IMR-90 (cell line): ENCODE measurements at regions not wholly inside any gene's neighbourhood (a gene's known extent, or its start where the extent isn't known, plus 50 kb on each side); places are given as distances from the start of the nearest gene placed in this dataset.

ENCODE experiments used
- ATAC-seq: fragments of 200-7000 bp; cut with Tn5 transposase; 2 replicates; pipeline ENCODE4 v1.9.1; 2020; ENCODE audit warnings: low read depth, mild to moderate bottlenecking, moderate library complexity
- BruUV-seq: library from RNA; stranded (reverse); fragments of 400-500 nt; replicated peaks from 2 replicates; lab custom pipeline; 2021; lab: Mats Ljungman, UMichigan
- CTCF ChIA-PET: fragments of 300-600 bp; formaldehyde crosslinking; extraction: SDS; loops from one replicate; lab custom pipeline; 2021; ENCODE audit warnings: antibody characterized with exemption; lab: Yijun Ruan, JAX
- POLR2A ChIA-PET: fragments of 300-600 bp; sonication (Branson Sonifier 250); formaldehyde crosslinking; loops from one replicate; lab custom pipeline; 2022; ENCODE audit warnings: antibody characterized with exemption; ENCODE audit not compliant: unreplicated experiment; lab: Charles Lee
- DNase-seq: peaks from one replicate; pipeline ENCODE4 v3.0.0; 2013
- H2AFZ ChIP-seq: replicated peaks from 2 replicates; pipeline ENCODE3; 2013; ENCODE audit warnings: low read length, mild to moderate bottlenecking; ENCODE audit not compliant: poor library complexity
- H2AK5ac ChIP-seq: 2 replicates; pipeline ENCODE4 v1.6.1; 2013; ENCODE audit warnings: low read depth, low read length, inconsistent platforms
- H2AK9ac ChIP-seq: replicated peaks from 2 replicates; pipeline ENCODE3; 2013; ENCODE audit warnings: mild to moderate bottlenecking, low read depth, low read length, moderate library complexity; ENCODE audit not compliant: poor library complexity
- H2BK120ac ChIP-seq: 2 replicates; pipeline ENCODE4 v1.6.1; 2013; ENCODE audit warnings: low read depth, low read length, inconsistent platforms
- H2BK15ac ChIP-seq: 3 replicates; pipeline ENCODE4 v1.6.1; 2013; ENCODE audit warnings: low read depth, low read length, inconsistent platforms
- H2BK20ac ChIP-seq: 2 replicates; pipeline ENCODE4 v1.6.1; 2013; ENCODE audit warnings: low read depth, mild to moderate bottlenecking, inconsistent platforms, low read length, moderate library complexity
- H2BK5ac ChIP-seq: 2 replicates; pipeline ENCODE4 v1.6.1; 2013; ENCODE audit warnings: mild to moderate bottlenecking, low read depth, low read length, inconsistent platforms; ENCODE audit not compliant: poor library complexity, severe bottlenecking
- H3K14ac ChIP-seq: replicated peaks from 2 replicates; pipeline ENCODE4 v1.6.1; 2013; ENCODE audit warnings: low read depth, low read length, inconsistent platforms
- H3K18ac ChIP-seq: 2 replicates; pipeline ENCODE4 v1.6.1; 2013; ENCODE audit warnings: low read depth, low read length, control low read depth
- H3K23ac ChIP-seq: 2 replicates; pipeline ENCODE4 v1.6.1; 2013; ENCODE audit warnings: low read depth, low read length, inconsistent platforms
- H3K27ac ChIP-seq: 2 replicates; pipeline ENCODE4 v1.5.1; 2013; ENCODE audit warnings: mild to moderate bottlenecking, control low read depth, low read length; ENCODE audit not compliant: insufficient read depth
- H3K27me3 ChIP-seq: 2 replicates; pipeline ENCODE4 v1.6.1; 2013; ENCODE audit warnings: low read length; ENCODE audit not compliant: control insufficient read depth, insufficient read depth
- H3K36me3 ChIP-seq: 2 replicates; pipeline ENCODE4 v1.6.1; 2013; ENCODE audit warnings: low read length, mixed read lengths; ENCODE audit not compliant: control insufficient read depth, insufficient read depth
- H3K4ac ChIP-seq: 2 replicates; pipeline ENCODE4 v1.6.1; 2013; ENCODE audit warnings: low read depth, low read length, inconsistent platforms
- H3K4me1 ChIP-seq: 2 replicates; pipeline ENCODE4 v1.6.1; 2013; ENCODE audit warnings: low read length, mixed read lengths; ENCODE audit not compliant: control insufficient read depth, insufficient read depth
- H3K4me2 ChIP-seq: 2 replicates; pipeline ENCODE4 v1.6.1; 2013; ENCODE audit warnings: low read depth, mild to moderate bottlenecking, control low read depth, low read length, moderate library complexity
- H3K4me3 ChIP-seq: 2 replicates; pipeline ENCODE4 v1.5.1; 2013; ENCODE audit warnings: low read depth, mild to moderate bottlenecking, control low read depth, low read length, moderate library complexity; ENCODE audit not compliant: insufficient read depth
- H3K56ac ChIP-seq: 2 replicates; pipeline ENCODE4 v1.6.1; 2013; ENCODE audit warnings: low read length, inconsistent platforms; ENCODE audit not compliant: insufficient read depth; ENCODE audit errors: extremely low read depth
- H3K79me1 ChIP-seq, 2 experiments: 2 replicates each; pipeline ENCODE4 v1.6.1; 2013; ENCODE audit warnings: low read length in 2 of 2, inconsistent platforms in 1 of 2, low read depth in 1 of 2
- H3K9ac ChIP-seq: 2 replicates; pipeline ENCODE4 v1.6.1; 2013; ENCODE audit warnings: low read depth, low read length, control low read depth
- H3K9me1 ChIP-seq: 2 replicates; pipeline ENCODE4 v1.6.1; 2013; ENCODE audit warnings: low read length, inconsistent platforms; ENCODE audit not compliant: insufficient read depth
- H3K9me3 ChIP-seq: 2 replicates; pipeline ENCODE4 v1.6.1; 2013; ENCODE audit warnings: low read length; ENCODE audit not compliant: control insufficient read depth, insufficient read depth
- H4K20me1 ChIP-seq: 2 replicates; pipeline ENCODE4 v1.6.1; 2013; ENCODE audit warnings: low read length, inconsistent platforms; ENCODE audit not compliant: insufficient read depth
- H4K5ac ChIP-seq: 2 replicates; pipeline ENCODE4 v1.6.1; 2013; ENCODE audit warnings: mild to moderate bottlenecking, low read depth, low read length, control low read depth
- H4K8ac ChIP-seq, 2 experiments: 2 replicates each; pipeline ENCODE4 v1.6.1; 2013; ENCODE audit warnings: low read depth in 2 of 2, low read length in 2 of 2, control low read depth in 1 of 2, inconsistent platforms in 1 of 2
- H4K91ac ChIP-seq: 2 replicates; pipeline ENCODE4 v1.6.1; 2013; ENCODE audit warnings: low read depth, low read length, inconsistent platforms; ENCODE audit not compliant: insufficient read depth
- BHLHE40 ChIP-seq: fragments of 150-350 bp; IDR thresholded peaks from 2 replicates; pipeline ENCODE4 v1.6.1; 2016; ENCODE audit warnings: mild to moderate bottlenecking, low read depth, low read length
- CEBPB ChIP-seq: IDR thresholded peaks from 2 replicates; pipeline ENCODE4 v1.6.1; 2012; ENCODE audit warnings: low read depth, low read length, improper control_type of control experiment
- CHD1 ChIP-seq: IDR thresholded peaks from 2 replicates; pipeline ENCODE4 v1.6.1; 2012; ENCODE audit warnings: low read depth, low read length, improper control_type of control experiment
- CTCF ChIP-seq: conservative IDR thresholded peaks from 2 replicates; pipeline ENCODE4 v1.5.1; 2012; ENCODE audit warnings: mild to moderate bottlenecking, low read depth, low read length, improper control_type of control experiment
- ELK1 ChIP-seq: fragments of 150-350 bp; IDR thresholded peaks from 2 replicates; pipeline ENCODE4 v1.6.1; 2016; ENCODE audit warnings: low read depth, mild to moderate bottlenecking, low read length, moderate library complexity, borderline replicate concordance
- FOS ChIP-seq: fragments of 150-350 bp; IDR thresholded peaks from 2 replicates; pipeline ENCODE4 v1.6.1; 2016; ENCODE audit warnings: low read depth, low read length
- MAFK ChIP-seq: IDR thresholded peaks from 2 replicates; pipeline ENCODE4 v1.6.1; 2012; ENCODE audit warnings: low read depth, low read length, improper control_type of control experiment
- MAZ ChIP-seq: IDR thresholded peaks from 2 replicates; pipeline ENCODE4 v1.6.1; 2012; ENCODE audit warnings: low read depth, mild to moderate bottlenecking, low read length, improper control_type of control experiment, moderate library complexity, borderline replicate concordance
- MXI1 ChIP-seq: IDR thresholded peaks from 2 replicates; pipeline ENCODE4 v1.6.1; 2012; ENCODE audit warnings: low read depth, mild to moderate bottlenecking, low read length, moderate library complexity, borderline replicate concordance
- RAD21 ChIP-seq: IDR thresholded peaks from 2 replicates; pipeline ENCODE4 v1.6.1; 2012; ENCODE audit warnings: low read length, improper control_type of control experiment
- RCOR1 ChIP-seq: IDR thresholded peaks from 2 replicates; pipeline ENCODE4 v1.6.1; 2012; ENCODE audit warnings: mild to moderate bottlenecking, low read length, improper control_type of control experiment; ENCODE audit not compliant: insufficient replicate concordance
- RFX5 ChIP-seq: IDR thresholded peaks from 2 replicates; pipeline ENCODE4 v1.8.0; 2012; ENCODE audit warnings: low read depth, mild to moderate bottlenecking, low read length, moderate library complexity
- USF2 ChIP-seq: fragments of 150-350 bp; IDR thresholded peaks from 2 replicates; pipeline ENCODE4 v1.6.1; 2017; ENCODE audit warnings: mild to moderate bottlenecking, antibody characterized with exemption, low read length, low read depth
- WGBS, 2 experiments: methylation state at CpG; one replicate each; pipeline versions ENCODE4 v1.1.5 to v1.1.7; 2013; ENCODE audit warnings: missing lambda C conversion rate in 2 of 2; ENCODE audit not compliant: insufficient read length in 1 of 2; ENCODE audit errors: extremely low coverage in 2 of 2; 5-methylcytosine and 5-hydroxymethylcytosine counted together
- dilution Hi-C: fragments of 300-500 bp; cut with HindIII; formaldehyde crosslinking; loops from one replicate; pipeline ENCODE4 v1.14.3; 2018; ENCODE audit warnings: low sequenced_read_pairs; ENCODE audit not compliant: unreplicated experiment
- in situ Hi-C: fragments of 300-500 bp; cut with MboI; formaldehyde crosslinking; loops from 3 replicates; pipeline ENCODE4 v1.14.3; 2019; ENCODE audit warnings: low sequenced_read_pairs, inconsistent platforms, mixed read lengths
- intact Hi-C: fragments of 100-400 bp; cut with micrococcal nuclease; formaldehyde crosslinking; loops from 2 replicates; pipeline ENCODE4 v1.10.0; 2022

GRCh38 chr7:76149847-76150691 lies 51.6 kb upstream of the SRRM3 start:
- dilution Hi-C loops: no loop called here
- DNase-seq: no peak
- WGBS, 2 experiments: 62% methylated on average over 26 of the region's 53 CpGs; no CpG with 5 or more reads in 1 of the 2 experiments

More at GRCh38 chr7:76149847-76150691, 51.6 kb upstream of the SRRM3 start:
- H4K20me1 ChIP-seq: no peaks in the 10 kb centered on the region
- no peak overlapping the region for H4K5ac ChIP-seq
- no peak overlapping the region for H2AFZ ChIP-seq
- no peak overlapping the region for H4K8ac ChIP-seq
- intact Hi-C loops (no loop called here), in situ Hi-C loops (loop anchor here (25.0 kb wide), 1 partner anchor 288 kb away; no protein-coding TSS in a partner anchor)
- no peak overlapping the region for H3K14ac ChIP-seq
- H2BK5ac ChIP-seq: no peak overlapping the region
- H3K18ac ChIP-seq: no peak overlapping the region
- no peak overlapping the region for H2AK5ac ChIP-seq
- H3K4me2 ChIP-seq: no peak overlapping the region
- no peaks in the 10 kb centered on the region for H3K36me3 ChIP-seq
- no peaks in the 10 kb centered on the region for H3K9me3 ChIP-seq
- TF ChIP-seq RFX5 (no peak), MXI1 (no peak), MAFK (no peak), FOS (no peak), ELK1 (no peak), CTCF (no peak), CHD1 (no peak), MAZ (no peak), CEBPB (no peak), USF2 (no peak), RAD21 (no peak), RCOR1 (no peak), BHLHE40 (no peak)
- no peak overlapping the region for H4K91ac ChIP-seq
- no peak overlapping the region for H3K23ac ChIP-seq
- H3K9ac ChIP-seq: no peak overlapping the region
- H3K27ac ChIP-seq: no peak overlapping the region
- ATAC-seq: no peak
- H3K56ac ChIP-seq: no peak overlapping the region
- no peak overlapping the region for H2AK9ac ChIP-seq
- H2BK20ac ChIP-seq: no peak overlapping the region
- H3K4me3 ChIP-seq: no peak overlapping the region
- H3K4me1 ChIP-seq: no peaks in the 10 kb centered on the region
- H3K79me1 ChIP-seq: no peaks in the 10 kb centered on the region
- H3K9me1 ChIP-seq: no peaks in the 10 kb centered on the region
- peaks cover 7% of the 10 kb centered on the region for H3K27me3 ChIP-seq
- POLR2A ChIA-PET: no interaction called here
- no TSS peak for BruUV-seq
- H2BK120ac ChIP-seq: no peak overlapping the region
- H2BK15ac ChIP-seq: no peak overlapping the region
- H3K4ac ChIP-seq: no peak overlapping the region
- CTCF ChIA-PET: no interaction called here
